Nephron progenitor cell (in vitro differentiated cells): ENCODE measurements at regions not wholly inside any gene's neighbourhood (a gene's known extent, or its start where the extent isn't known, plus 50 kb on each side); places are given as distances from the start of the nearest gene placed in this dataset.

Source experiments
- DNase-seq: peaks from one replicate; pipeline ENCODE4 v3.0.0; 2021
- H3K27ac Mint-ChIP-seq: 2 replicates; pipeline ENCODE4 v1.8.0; 2021; ENCODE audit warnings: mild to moderate bottlenecking, moderate library complexity, mixed read lengths
- H3K27me3 Mint-ChIP-seq: 2 replicates; pipeline ENCODE4 v1.8.0; 2021; ENCODE audit warnings: mild to moderate bottlenecking, low read depth, mixed read lengths; ENCODE audit not compliant: poor library complexity
- H3K36me3 Mint-ChIP-seq: 2 replicates; pipeline ENCODE4 v1.8.0; 2021; ENCODE audit warnings: low read depth, mixed read lengths
- H3K4me1 Mint-ChIP-seq: 2 replicates; pipeline ENCODE4 v1.8.0; 2021; ENCODE audit warnings: mixed read lengths
- H3K4me3 Mint-ChIP-seq: 2 replicates; pipeline ENCODE4 v1.8.0; 2021; ENCODE audit warnings: mild to moderate bottlenecking, moderate library complexity, mixed read lengths
- H3K9me3 Mint-ChIP-seq: 2 replicates; pipeline ENCODE4 v1.8.0; 2021; ENCODE audit warnings: mild to moderate bottlenecking, moderate library complexity, mixed read lengths
- CTCF ChIP-seq: fragments of 200-600 bp; sonication (generic); IDR thresholded peaks from 2 replicates; pipeline ENCODE4 v1.5.0; 2021; ENCODE audit warnings: antibody characterized with exemption

GRCh38 chr3:82364827-82365226 lies 603.4 kb upstream of the GBE1 start:
- Mint-ChIP-seq H3K9me3 (no peaks in the 10 kb centered on the region), H3K36me3 (no peaks in the 10 kb centered on the region), H3K27ac (no peak overlapping the region), H3K27me3 (no peaks in the 10 kb centered on the region), H3K4me3 (no peak overlapping the region), H3K4me1 (no peaks in the 10 kb centered on the region)
- no peak for DNase-seq
- TF ChIP-seq CTCF = no peak

DNA sequence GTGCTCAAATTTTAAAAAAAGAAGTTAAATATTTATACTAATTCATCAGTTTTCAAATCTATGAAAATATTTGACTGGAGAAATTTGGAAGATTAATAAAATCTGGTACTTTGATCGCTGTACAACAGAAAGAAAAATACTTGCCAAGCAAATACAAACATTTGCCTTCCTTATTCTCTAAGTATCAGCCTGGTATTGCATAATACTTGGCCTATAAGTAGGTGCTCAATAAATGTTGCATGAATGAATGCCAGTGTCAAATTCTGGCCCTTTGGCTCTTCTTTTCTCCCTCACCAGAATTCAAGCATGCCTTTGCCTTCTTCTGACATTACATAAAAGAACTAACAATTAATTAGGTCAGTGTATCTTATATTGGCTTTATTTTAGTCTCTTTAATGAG lies 601.7 kb upstream of the GBE1 start:
- no peak overlapping the region for H3K4me3 Mint-ChIP-seq
- DNase-seq = no peak
- no peaks in the 10 kb centered on the region for H3K36me3 Mint-ChIP-seq
- H3K4me1 Mint-ChIP-seq = no peaks in the 10 kb centered on the region
- H3K27me3 Mint-ChIP-seq = no peaks in the 10 kb centered on the region
- TF ChIP-seq CTCF = no peak
- H3K27ac Mint-ChIP-seq = no peak overlapping the region
- H3K9me3 Mint-ChIP-seq = no peaks in the 10 kb centered on the region

DNA sequence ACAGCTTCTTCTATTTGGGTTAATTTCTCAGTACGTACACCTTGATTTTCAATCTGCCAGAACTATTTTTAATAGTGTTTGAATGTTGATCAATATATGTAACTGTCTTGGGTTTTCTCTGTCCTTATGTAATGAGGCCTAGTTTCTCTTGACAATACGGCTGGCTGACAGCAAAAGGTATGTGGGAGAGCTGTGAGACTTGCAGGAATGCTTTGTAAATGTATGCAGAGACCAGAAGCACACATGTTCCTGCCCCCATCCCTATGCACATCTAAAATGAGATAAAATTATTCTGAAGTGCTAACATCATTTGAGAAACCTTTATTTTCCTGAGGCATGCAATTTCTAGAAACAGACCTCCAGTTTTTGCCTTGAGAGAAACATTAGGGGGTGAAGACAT lies 593.8 kb upstream of the GBE1 start:
- no peak for DNase-seq
- Mint-ChIP-seq H3K4me3 (no peak overlapping the region), H3K27me3 (no peaks in the 10 kb centered on the region), H3K27ac (no peak overlapping the region), H3K9me3 (no peaks in the 10 kb centered on the region), H3K36me3 (no peaks in the 10 kb centered on the region), H3K4me1 (no peaks in the 10 kb centered on the region)
- TF ChIP-seq CTCF = no peak

GRCh38 chr3:82354228-82354627 lies 592.8 kb upstream of the GBE1 start:
- H3K4me3 Mint-ChIP-seq = no peak overlapping the region
- H3K27ac Mint-ChIP-seq = no peak overlapping the region
- TF ChIP-seq CTCF = no peak
- H3K9me3 Mint-ChIP-seq = no peaks in the 10 kb centered on the region
- no peaks in the 10 kb centered on the region for H3K4me1 Mint-ChIP-seq
- H3K27me3 Mint-ChIP-seq = no peaks in the 10 kb centered on the region
- no peaks in the 10 kb centered on the region for H3K36me3 Mint-ChIP-seq
- DNase-seq = no peak

GRCh38 chr3:82353306-82354171 lies 592.1 kb upstream of the GBE1 start:
- H3K4me3 Mint-ChIP-seq = no peak overlapping the region
- DNase-seq = no peak
- no peaks in the 10 kb centered on the region for H3K36me3 Mint-ChIP-seq
- no peak overlapping the region for H3K27ac Mint-ChIP-seq
- H3K27me3 Mint-ChIP-seq = no peaks in the 10 kb centered on the region
- no peaks in the 10 kb centered on the region for H3K9me3 Mint-ChIP-seq
- TF ChIP-seq CTCF = no peak
- no peaks in the 10 kb centered on the region for H3K4me1 Mint-ChIP-seq

GRCh38 chr3:82347585-82347984 lies 586.1 kb upstream of the GBE1 start:
- H3K4me3 Mint-ChIP-seq = no peak overlapping the region
- H3K9me3 Mint-ChIP-seq = no peaks in the 10 kb centered on the region
- H3K36me3 Mint-ChIP-seq = no peaks in the 10 kb centered on the region
- H3K27me3 Mint-ChIP-seq = peaks cover 3% of the 10 kb centered on the region
- TF ChIP-seq CTCF = no peak
- H3K4me1 Mint-ChIP-seq = no peaks in the 10 kb centered on the region
- DNase-seq = no peak
- no peak overlapping the region for H3K27ac Mint-ChIP-seq
